Fibroblast of skin of left biceps (primary cell): ENCODE measurements at regions not wholly inside any gene's neighbourhood (a gene's known extent, or its start where the extent isn't known, plus 50 kb on each side); places are given as distances from the start of the nearest gene placed in this dataset.
"Not testable (repeated sequence)": the region's sequence is repeated elsewhere in the genome, so short reads cannot be mapped to it uniquely, and the experiment has no call there.

Experiments
- DNase-seq, 2 experiments: peaks; one replicate each; pipeline ENCODE4 v3.0.0-alpha.2; 2013; ENCODE audit warnings: low read depth in 2 of 2

- DNase-seq: no peak
Measured at GRCh38 chr2:4047961-4048891, 344.9 kb downstream of the DCDC2C start.

GRCh38 chr2:4049463-4049862 lies 346.1 kb downstream of the DCDC2C start:
- no peak for DNase-seq

- no peak for DNase-seq
Measured at GRCh38 chr2:4053769-4054493, 350.6 kb downstream of the DCDC2C start.

- DNase-seq: no peak
Measured at GRCh38 chr2:4066217-4066616, 362.8 kb downstream of the DCDC2C start.

DNA sequence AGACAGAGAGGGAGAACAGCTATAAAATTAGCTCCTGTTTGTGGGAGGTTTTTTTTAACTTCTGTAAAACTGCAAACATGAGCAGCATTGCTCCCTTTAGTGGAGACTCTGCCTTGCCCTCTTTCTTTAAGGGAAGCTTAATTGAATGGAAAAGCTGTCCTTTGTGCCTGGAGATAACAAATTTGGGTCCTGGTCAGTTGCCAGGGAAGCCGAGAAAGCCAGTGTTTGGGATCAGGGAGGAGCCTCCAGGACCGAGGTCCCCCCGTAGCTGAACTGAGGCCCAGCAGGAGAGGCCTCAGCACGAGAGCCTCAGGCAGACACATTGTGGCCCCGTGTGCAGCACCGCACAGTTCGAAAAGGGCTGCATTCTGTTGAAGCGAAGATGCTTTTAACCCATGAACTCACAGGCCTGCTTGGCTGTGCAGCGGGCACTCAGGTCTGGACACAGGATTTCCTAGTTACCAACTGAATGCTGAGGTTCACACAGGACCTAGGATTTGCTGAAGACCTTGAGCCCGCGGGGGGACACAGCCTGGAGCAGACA lies 369.7 kb downstream of the DCDC2C start:
- DNase-seq: no peak

- no peak for DNase-seq
Measured at GRCh38 chr2:4077017-4077416, 373.6 kb downstream of the DCDC2C start.

- no peak for DNase-seq
Measured at GRCh38 chr2:4085186-4085585, 381.8 kb downstream of the DCDC2C start.

GRCh38 chr2:4090668-4091630 lies 387.6 kb downstream of the DCDC2C start:
- DNase-seq: no peak

- no peak for DNase-seq
Measured at GRCh38 chr2:4091869-4092268, 388.5 kb downstream of the DCDC2C start.

DNA sequence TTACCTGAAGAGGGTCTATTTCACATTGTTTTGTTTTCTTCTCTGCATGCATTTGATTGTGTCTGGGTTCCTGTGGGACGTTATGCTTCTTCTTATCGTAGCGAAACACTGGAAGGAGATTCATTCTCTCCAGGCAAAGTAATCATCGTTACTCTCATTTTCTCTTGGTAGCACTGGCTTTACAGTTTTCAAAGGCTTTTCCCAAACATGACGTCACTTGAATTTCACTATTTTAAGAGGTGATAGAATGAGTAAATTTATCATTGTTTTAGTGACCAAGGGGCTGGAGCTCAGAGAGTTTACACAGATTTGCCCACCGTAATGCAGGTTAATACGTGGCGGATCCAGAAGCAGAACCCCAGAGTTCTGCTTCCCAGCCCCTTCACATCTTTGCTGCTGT lies 391.4 kb downstream of the DCDC2C start:
- DNase-seq: no peak

DNA sequence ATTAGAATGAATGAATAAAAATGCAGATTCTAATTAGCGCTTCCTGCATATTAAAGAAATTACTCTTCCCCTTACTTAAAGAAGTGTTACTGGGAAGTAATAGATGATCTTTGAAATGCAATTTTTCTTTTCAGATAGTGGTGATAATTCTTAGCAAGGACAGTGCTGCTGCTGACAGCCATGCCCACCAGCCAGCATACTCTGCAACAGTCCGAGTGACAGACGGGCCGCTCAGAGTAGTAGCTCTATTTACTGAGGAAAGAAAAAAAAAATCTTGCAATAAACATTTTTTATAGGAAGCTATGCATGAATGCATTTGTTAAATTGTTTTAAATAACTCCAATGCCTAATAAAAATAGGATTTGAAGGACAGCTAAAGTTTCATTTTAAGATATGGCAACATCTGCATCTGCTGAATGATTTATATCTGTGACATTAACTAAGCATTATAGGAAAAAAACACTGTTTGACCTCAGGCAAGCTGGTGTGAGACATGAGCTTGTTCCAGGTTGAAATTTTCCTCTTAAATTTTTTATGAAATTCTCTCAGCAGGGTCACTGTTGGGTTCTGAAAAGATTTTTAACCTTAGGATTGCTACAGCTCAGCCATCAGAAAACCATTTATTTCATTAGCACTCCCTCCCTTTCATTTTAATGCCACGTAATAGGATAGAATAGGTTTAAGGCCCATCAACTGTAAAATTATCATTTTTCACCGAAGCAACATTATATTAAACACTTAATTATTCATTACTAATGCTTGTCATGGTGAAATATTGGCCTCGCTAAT lies 393.8 kb downstream of the DCDC2C start:
- DNase-seq: no peak

- DNase-seq: no peak
Measured at GRCh38 chr2:4098137-4098536, 394.8 kb downstream of the DCDC2C start.

DNA sequence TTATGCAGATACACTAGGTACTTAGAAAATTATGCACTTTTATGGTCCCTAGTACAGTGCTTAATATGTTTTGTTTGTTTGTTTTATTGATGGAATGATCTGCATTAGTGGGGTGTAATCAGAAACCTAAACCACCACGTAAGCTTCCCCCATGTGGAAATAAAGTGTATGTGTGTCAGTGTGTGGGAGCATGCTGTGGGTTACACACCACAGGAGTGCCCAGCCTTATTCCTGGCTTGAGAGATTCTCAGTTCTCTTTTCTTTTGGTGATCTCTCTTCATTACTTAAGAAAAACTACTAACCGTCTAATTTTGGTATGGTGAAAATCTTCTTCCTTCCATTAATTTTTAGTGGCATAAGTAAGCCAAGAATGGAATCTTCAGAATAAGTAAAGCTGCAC lies 398.6 kb downstream of the DCDC2C start:
- DNase-seq: no peak

GRCh38 chr2:4107179-4107578 lies 403.8 kb downstream of the DCDC2C start:
- DNase-seq: no peak

DNA sequence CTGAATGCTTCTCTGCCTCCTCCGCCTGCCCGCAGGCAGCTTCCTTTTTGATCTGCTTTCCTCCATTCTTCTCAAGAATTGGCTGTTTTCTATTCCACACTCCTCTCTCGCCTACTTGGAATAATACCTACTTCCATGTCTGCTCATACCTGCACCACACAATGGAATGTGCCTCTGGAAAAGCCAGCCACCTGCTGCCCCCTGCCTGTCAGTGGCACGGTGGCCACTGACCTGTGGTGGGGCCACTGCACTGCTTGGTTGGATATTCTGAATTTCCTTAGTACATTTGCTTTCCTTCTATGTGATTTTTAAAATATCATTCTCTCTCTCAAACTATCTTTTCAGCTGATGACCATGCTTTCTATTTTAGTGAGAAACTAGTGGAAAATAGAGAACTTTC lies 406.9 kb downstream of the DCDC2C start:
- no peak for DNase-seq

- not testable (repeated sequence) for DNase-seq
Measured at GRCh38 chr2:4115435-4115834, 412.1 kb downstream of the DCDC2C start.

- no peak for DNase-seq
Measured at GRCh38 chr2:4122726-4123125, 419.4 kb downstream of the DCDC2C start.

DNA sequence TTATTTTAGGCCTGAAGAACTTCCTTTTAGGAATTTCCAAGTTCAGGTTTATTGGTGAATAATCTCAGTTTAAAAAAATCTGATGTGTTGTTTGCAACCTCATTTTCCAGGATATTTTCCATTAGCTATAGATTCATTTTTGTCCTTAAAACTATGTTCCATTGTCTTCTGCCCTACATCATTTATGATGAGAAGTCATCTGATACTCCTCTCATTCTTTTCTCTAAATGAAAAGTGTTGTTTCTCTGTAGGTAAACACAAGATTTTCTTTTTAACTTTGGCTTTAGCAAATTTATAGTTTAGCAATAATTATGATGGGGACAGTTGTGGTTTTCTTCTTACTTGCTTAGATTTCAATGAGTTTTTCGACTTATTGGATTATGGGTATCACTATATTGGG lies 427.3 kb downstream of the DCDC2C start:
- no peak for DNase-seq

GRCh38 chr2:4134551-4135550 lies 431.5 kb downstream of the DCDC2C start:
- no peak for DNase-seq
